Lower lobe of right lung (tissue), 2 donors: ENCODE measurements at regions not wholly inside any gene's neighbourhood (a gene's known extent, or its start where the extent isn't known, plus 50 kb on each side); places are given as distances from the start of the nearest gene placed in this dataset.

Source experiments
- ATAC-seq, 2 donors: fragments of 200-7000 bp; cut with Tn5 transposase; one replicate each; pipeline ENCODE4 v1.9.1; 2020 to 2022; ENCODE audit warnings: mild to moderate bottlenecking in 2 of 2, moderate library complexity in 2 of 2
- DNase-seq: peaks from one replicate; pipeline ENCODE4 v3.0.0-alpha.2; 2020
- H3K27ac ChIP-seq: fragments of 200-600 bp; one replicate; pipeline ENCODE4 v1.8.0; 2022
- H3K27me3 ChIP-seq: fragments of 200-600 bp; one replicate; pipeline ENCODE4 v1.8.0; 2022; ENCODE audit warnings: low read depth
- H3K36me3 ChIP-seq: fragments of 200-600 bp; one replicate; pipeline ENCODE4 v1.8.0; 2022; ENCODE audit warnings: mild to moderate bottlenecking
- H3K4me1 ChIP-seq: fragments of 200-600 bp; one replicate; pipeline ENCODE4 v1.8.0; 2022
- H3K4me3 ChIP-seq: fragments of 200-600 bp; one replicate; pipeline ENCODE4 v1.8.0; 2022; ENCODE audit warnings: mild to moderate bottlenecking
- H3K9me3 ChIP-seq: fragments of 200-600 bp; one replicate; pipeline ENCODE4 v1.8.0; 2022
- intact Hi-C: fragments of 100-400 bp; cut with DNase I; formaldehyde crosslinking; loops from one replicate; pipeline ENCODE4 v1.11.0; 2022
- TF ChIP-seq, protein P1 (sequence below): fragments of 200-600 bp; IDR thresholded peaks from one replicate; pipeline ENCODE4 v1.8.0; 2022; ENCODE audit warnings: antibody characterized with exemption, mild to moderate bottlenecking
- donor health status: DM: no; HTN: yes; CAD: no; lungs with severe emphysema.

DNA sequence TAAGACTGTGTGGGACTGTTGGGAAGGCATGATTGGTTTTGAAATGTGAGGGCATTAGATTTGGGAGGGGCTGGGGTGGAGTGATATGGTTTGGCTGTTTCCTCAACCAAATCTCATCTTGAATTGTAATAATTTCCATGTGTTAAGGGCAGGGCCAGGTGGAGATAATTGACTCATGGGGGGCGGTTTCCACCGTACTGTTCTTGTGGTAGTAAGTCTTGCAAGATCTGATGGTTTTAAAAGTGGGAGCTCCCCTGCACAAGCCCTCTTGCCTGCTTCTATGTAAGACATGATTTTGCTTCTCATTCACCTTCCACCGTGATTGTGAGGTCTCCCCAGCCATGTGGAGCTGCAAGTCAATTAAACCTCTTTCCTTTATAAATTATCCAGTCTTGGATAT, 76.6 kb upstream of the PPFIA2 start:
- no peaks in the 10 kb centered on the region for H3K27me3 ChIP-seq
- intact Hi-C loops, result no loop called here
- H3K9me3 ChIP-seq, result no peaks in the 10 kb centered on the region
- ATAC-seq (no peak), DNase-seq (no peak)
- H3K36me3 ChIP-seq, result no peaks in the 10 kb centered on the region
- TF ChIP-seq, protein P1, sequence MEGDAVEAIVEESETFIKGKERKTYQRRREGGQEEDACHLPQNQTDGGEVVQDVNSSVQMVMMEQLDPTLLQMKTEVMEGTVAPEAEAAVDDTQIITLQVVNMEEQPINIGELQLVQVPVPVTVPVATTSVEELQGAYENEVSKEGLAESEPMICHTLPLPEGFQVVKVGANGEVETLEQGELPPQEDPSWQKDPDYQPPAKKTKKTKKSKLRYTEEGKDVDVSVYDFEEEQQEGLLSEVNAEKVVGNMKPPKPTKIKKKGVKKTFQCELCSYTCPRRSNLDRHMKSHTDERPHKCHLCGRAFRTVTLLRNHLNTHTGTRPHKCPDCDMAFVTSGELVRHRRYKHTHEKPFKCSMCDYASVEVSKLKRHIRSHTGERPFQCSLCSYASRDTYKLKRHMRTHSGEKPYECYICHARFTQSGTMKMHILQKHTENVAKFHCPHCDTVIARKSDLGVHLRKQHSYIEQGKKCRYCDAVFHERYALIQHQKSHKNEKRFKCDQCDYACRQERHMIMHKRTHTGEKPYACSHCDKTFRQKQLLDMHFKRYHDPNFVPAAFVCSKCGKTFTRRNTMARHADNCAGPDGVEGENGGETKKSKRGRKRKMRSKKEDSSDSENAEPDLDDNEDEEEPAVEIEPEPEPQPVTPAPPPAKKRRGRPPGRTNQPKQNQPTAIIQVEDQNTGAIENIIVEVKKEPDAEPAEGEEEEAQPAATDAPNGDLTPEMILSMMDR, result no peak
- H3K4me3 ChIP-seq, result no peak overlapping the region
- H3K27ac ChIP-seq, result no peak overlapping the region
- no peaks in the 10 kb centered on the region for H3K4me1 ChIP-seq

DNA sequence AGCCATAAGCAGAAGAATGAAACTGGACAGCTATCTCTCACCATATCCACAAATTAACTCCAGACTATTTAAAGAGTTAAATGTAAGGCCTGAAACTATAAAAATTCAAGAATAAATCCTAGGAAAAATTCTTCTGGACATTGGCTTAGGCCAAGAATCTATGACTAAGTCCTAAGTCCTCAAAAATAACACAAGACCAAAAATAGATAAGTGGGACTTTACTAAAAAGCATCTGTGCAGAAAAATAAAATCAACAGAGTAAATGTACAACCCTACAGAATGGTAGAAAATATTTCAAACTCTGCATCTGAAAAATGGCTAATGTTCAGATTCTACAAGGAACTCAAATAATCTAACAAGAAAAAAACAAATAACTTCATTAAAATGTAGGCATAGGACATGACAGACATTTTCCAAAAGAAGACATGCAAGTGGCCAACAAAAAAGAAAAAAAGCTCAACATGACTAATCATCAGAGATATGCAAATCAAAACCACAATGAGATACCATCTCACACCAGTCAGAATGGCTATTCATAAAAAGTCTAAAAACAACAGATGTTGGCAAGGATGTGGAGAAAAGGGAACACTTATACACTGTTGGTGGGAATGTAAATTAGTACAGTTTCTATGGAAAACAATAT, 61.0 kb upstream of the PPFIA2 start:
- Histone ChIP-seq H3K4me3 (no peak overlapping the region), H3K36me3 (no peaks in the 10 kb centered on the region), H3K4me1 (no peaks in the 10 kb centered on the region), H3K27me3 (no peaks in the 10 kb centered on the region), H3K9me3 (no peaks in the 10 kb centered on the region), H3K27ac (no peak overlapping the region)
- TF ChIP-seq, protein P1, result no peak
- ATAC-seq, result no peak
- no peak for DNase-seq
- intact Hi-C loops, result no loop called here

DNA sequence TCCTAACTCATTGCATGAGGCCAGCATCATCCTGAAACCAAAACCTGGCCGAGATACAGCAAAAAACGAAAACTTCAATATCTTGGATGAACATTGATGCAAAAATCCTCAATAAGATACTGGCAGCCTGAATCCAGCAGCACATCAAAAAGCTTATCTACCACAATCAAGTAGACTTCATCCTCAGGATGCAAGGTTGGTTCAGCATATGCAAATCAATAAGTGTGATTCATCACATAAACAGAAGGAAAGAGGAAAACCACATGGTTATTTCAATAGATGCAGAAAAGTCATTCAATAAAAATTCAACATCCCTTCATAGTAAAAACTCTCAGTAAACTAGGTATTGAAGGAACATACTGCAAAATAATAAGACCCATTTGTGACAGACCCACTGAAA, 56.5 kb upstream of the PPFIA2 start:
- TF ChIP-seq, protein P1, result no peak
- Histone ChIP-seq H3K27me3 (no peaks in the 10 kb centered on the region), H3K9me3 (no peaks in the 10 kb centered on the region), H3K4me3 (no peak overlapping the region), H3K36me3 (no peaks in the 10 kb centered on the region), H3K4me1 (no peaks in the 10 kb centered on the region), H3K27ac (no peak overlapping the region)
- no peak for ATAC-seq
- intact Hi-C loops, result no loop called here
- DNase-seq, result no peak

DNA sequence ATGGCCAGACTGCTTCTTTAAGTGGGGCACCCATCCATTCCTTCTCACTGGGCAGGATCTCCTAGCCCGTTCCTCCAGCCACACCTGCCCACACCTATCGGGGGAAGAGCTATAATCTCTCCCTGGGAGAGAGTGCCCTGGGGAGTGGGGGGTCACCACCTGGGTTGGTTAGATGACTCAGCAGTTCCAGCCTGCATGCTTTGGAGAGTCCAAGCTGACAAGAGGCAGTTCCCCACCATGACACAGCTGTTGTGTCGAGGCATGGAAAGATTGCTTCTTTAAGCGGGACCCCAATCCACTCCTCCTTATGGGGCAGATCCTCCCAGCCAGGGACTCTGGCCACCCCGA, 52.6 kb upstream of the PPFIA2 start:
- no peak for DNase-seq
- Histone ChIP-seq H3K4me1 (no peaks in the 10 kb centered on the region), H3K36me3 (no peaks in the 10 kb centered on the region), H3K27me3 (no peaks in the 10 kb centered on the region), H3K4me3 (no peak overlapping the region), H3K9me3 (no peaks in the 10 kb centered on the region), H3K27ac (no peak overlapping the region)
- intact Hi-C loops, result no loop called here
- TF ChIP-seq, protein P1, result no peak
- peak in 1 of 2 donors; percentile 45 for ATAC-seq

DNA sequence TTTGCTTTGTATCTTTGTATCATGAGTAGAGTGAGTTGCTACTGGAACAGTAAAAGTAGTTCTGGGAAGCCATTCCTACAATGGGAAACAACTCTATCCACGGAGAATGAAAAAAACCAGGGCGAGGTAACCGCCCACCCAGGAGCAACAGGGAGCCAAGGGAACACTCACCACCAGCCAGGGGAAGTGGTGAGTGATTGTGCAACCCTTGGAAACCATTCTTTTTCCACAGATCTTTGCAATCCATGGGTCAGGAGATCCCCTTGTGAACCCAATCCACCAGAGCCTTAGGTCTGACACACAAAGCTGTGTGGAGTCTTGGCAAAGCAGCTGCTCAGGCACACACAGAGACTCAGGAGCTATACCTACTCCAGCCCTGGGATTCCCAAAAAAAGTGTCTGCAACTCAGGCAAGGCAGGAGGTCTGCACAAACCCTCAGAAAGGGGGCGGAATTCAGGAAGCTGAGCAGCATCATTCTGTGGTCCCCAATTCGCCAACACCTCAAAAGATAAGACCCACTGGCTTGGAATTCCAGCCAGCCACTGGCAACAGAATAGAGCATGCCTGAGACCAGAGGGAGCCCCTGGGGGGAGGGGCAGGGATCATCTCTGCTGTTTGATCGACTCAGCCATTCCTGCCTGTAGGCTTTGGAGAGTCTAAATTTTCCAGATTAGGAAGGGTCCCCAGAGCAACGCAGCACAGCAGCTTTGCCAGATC, 52.1 kb upstream of the PPFIA2 start:
- H3K36me3 ChIP-seq, result no peaks in the 10 kb centered on the region
- no peak overlapping the region for H3K4me3 ChIP-seq
- H3K4me1 ChIP-seq, result no peaks in the 10 kb centered on the region
- ATAC-seq (peak in 1 of 2 donors; percentile 63), DNase-seq (no peak)
- H3K9me3 ChIP-seq, result no peaks in the 10 kb centered on the region
- no peak overlapping the region for H3K27ac ChIP-seq
- intact Hi-C loops, result no loop called here
- TF ChIP-seq, protein P1, result no peak
- no peaks in the 10 kb centered on the region for H3K27me3 ChIP-seq
